ENCODE measurements at regions not wholly inside any gene's neighbourhood (a gene's known extent, or its start where the extent isn't known, plus 50 kb on each side); places are given as distances from the start of the nearest gene placed in this dataset.

- TF ChIP-seq, protein P1, sequence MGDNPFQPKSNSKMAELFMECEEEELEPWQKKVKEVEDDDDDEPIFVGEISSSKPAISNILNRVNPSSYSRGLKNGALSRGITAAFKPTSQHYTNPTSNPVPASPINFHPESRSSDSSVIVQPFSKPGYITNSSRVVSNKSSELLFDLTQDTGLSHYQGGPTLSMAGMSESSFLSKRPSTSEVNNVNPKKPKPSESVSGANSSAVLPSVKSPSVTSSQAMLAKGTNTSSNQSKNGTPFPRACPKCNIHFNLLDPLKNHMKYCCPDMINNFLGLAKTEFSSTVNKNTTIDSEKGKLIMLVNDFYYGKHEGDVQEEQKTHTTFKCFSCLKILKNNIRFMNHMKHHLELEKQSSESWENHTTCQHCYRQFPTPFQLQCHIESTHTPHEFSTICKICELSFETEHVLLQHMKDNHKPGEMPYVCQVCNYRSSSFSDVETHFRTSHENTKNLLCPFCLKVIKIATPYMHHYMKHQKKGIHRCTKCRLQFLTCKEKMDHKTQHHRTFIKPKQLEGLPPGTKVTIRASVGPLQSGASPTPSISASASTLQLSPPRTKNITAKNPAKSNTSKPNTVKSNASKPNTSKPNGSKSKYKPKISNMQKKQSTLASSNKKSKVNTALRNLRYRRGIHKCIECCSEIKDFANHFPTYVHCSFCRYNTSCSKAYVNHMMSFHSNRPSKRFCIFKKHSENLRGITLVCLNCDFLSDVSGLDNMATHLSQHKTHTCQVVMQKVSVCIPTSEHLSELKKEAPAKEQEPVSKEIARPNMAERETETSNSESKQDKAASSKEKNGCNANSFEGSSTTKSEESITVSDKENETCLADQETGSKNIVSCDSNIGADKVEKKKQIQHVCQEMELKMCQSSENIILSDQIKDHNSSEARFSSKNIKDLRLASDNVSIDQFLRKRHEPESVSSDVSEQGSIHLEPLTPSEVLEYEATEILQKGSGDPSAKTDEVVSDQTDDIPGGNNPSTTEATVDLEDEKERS (CRISPR knock-in tag; IDR thresholded peaks at IDR 0.05) = no peak
- TF ChIP-seq DPF2 (CRISPR knock-in tag; IDR thresholded peaks at IDR 0.05; ENCODE audit: borderline replicate concordance, low read depth) (no peak), TP53 (CRISPR knock-in tag; conservative IDR thresholded peaks at IDR 0.05) (no peak)
These were observed 52.1 kb upstream of the TNFSF10 start (continued) for GRCh38 chr3:172575375-172575774.

GRCh38 chr3:172573422-172573821 is 50.2 kb upstream of the TNFSF10 start:
- no TSS peak for BruUV-seq (replicated peaks)
- TF ChIP-seq SP1 (IDR thresholded peaks at IDR 0.05) = no peak
- no peak for TF ChIP-seq SP1 (CRISPR knock-in tag; IDR thresholded peaks at IDR 0.05)
- TF ChIP-seq ZNF33B (CRISPR knock-in tag; IDR thresholded peaks at IDR 0.05) = no peak
- TF ChIP-seq, protein P2, sequence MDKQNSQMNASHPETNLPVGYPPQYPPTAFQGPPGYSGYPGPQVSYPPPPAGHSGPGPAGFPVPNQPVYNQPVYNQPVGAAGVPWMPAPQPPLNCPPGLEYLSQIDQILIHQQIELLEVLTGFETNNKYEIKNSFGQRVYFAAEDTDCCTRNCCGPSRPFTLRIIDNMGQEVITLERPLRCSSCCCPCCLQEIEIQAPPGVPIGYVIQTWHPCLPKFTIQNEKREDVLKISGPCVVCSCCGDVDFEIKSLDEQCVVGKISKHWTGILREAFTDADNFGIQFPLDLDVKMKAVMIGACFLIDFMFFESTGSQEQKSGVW (CRISPR knock-in tag; IDR thresholded peaks at IDR 0.05; ENCODE audit: borderline replicate concordance) = no peak
- DNase-seq (ENCODE audit: low spot score) (no peak), ATAC-seq (no peak), FAIRE-seq (no peak)
- POLR2A ChIA-PET = interaction anchor here (0.7 kb wide), 1 partner anchor 50 kb away, joined by 3 read pairs; the partner anchor contains the start of gene TNFSF10
- Histone ChIP-seq H3K9ac (ENCODE audit: insufficient read depth, low read depth, low read length) (no peak overlapping the region), H4K20me1 (ENCODE audit: insufficient read depth, low read length) (no peaks in the 10 kb centered on the region), H3K27me3 (ENCODE audit: control insufficient read depth in 1 of 2, insufficient read depth in 2 of 2, low read length in 2 of 2) (no peaks in the 10 kb centered on the region), H3K4me3 (replicated peaks in 1 of 3; ENCODE audit: insufficient read depth in 1 of 3, low read depth in 2 of 3, low read length in 3 of 3) (no peak overlapping the region), H3K79me2 (ENCODE audit: insufficient read depth, low read length) (no peaks in the 10 kb centered on the region), H3K4me1 (ENCODE audit: insufficient read depth, low read length) (peaks cover 22% of the 10 kb centered on the region), H2AFZ (ENCODE audit: low read length) (no peak overlapping the region), H3K4me2 (ENCODE audit: low read depth, low read length) (no peak overlapping the region), H3K9me3 (ENCODE audit: low read length) (no peaks in the 10 kb centered on the region), H3K36me3 (replicated peaks in 1 of 2; ENCODE audit: control insufficient read depth in 1 of 2, insufficient read depth in 2 of 2, low read length in 2 of 2) (no peaks in the 10 kb centered on the region), H3K27ac (ENCODE audit: extremely low read length, insufficient read depth, low read length) (no peak overlapping the region)
- in situ Hi-C loops (cut with HindIII; ENCODE audit: extremely low pct_ligation_motif_present, low pct_unique_long_range_greater_than_20kb) = no loop called here
- intact Hi-C loops (cut with micrococcal nuclease; ENCODE audit: unreplicated experiment) = no loop called here
- WGBS (ENCODE audit: low lambda C conversion rate) = 100% methylated on average over 1 of the region's 1 CpG
- CTCF ChIA-PET (ENCODE audit: low intra/inter-chr PET ratio, low total read pairs) = no interaction called here
